Kidney epithelial cell (primary cell): ENCODE measurements at regions not wholly inside any gene's neighbourhood (a gene's known extent, or its start where the extent isn't known, plus 50 kb on each side); places are given as distances from the start of the nearest gene placed in this dataset.

ENCODE experiments used
- DNase-seq: peaks from one replicate; pipeline ENCODE4 v3.0.0-alpha.2; 2010; ENCODE audit warnings: low read depth
- H3K27me3 ChIP-seq: 2 replicates; pipeline ENCODE4 v1.6.0; 2011; ENCODE audit warnings: low read length; ENCODE audit not compliant: control insufficient read depth, insufficient read depth
- H3K36me3 ChIP-seq: 2 replicates; pipeline ENCODE4 v1.5.1; 2011; ENCODE audit warnings: low read length; ENCODE audit not compliant: control insufficient read depth, insufficient read depth
- H3K4me3 ChIP-seq: 2 replicates; pipeline ENCODE4 v1.5.1; 2011; ENCODE audit warnings: low read depth, mild to moderate bottlenecking, control low read depth, low read length
- TF ChIP-seq, protein P1 (sequence below): IDR thresholded peaks from 2 replicates; pipeline ENCODE4 v1.5.1; 2011; ENCODE audit warnings: mild to moderate bottlenecking, moderate library complexity, low read length, control low read depth, inconsistent platforms; ENCODE audit not compliant: insufficient read depth, poor library complexity, severe bottlenecking

- Histone ChIP-seq H3K36me3 (no peaks in the 10 kb centered on the region), H3K4me3 (no peak overlapping the region), H3K27me3 (no peaks in the 10 kb centered on the region)
- DNase-seq: no peak
- TF ChIP-seq, protein P1, sequence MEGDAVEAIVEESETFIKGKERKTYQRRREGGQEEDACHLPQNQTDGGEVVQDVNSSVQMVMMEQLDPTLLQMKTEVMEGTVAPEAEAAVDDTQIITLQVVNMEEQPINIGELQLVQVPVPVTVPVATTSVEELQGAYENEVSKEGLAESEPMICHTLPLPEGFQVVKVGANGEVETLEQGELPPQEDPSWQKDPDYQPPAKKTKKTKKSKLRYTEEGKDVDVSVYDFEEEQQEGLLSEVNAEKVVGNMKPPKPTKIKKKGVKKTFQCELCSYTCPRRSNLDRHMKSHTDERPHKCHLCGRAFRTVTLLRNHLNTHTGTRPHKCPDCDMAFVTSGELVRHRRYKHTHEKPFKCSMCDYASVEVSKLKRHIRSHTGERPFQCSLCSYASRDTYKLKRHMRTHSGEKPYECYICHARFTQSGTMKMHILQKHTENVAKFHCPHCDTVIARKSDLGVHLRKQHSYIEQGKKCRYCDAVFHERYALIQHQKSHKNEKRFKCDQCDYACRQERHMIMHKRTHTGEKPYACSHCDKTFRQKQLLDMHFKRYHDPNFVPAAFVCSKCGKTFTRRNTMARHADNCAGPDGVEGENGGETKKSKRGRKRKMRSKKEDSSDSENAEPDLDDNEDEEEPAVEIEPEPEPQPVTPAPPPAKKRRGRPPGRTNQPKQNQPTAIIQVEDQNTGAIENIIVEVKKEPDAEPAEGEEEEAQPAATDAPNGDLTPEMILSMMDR: no peak
Measured at GRCh38 chr11:127274328-127274676, 273.7 kb upstream of the KIRREL3 start.

DNA sequence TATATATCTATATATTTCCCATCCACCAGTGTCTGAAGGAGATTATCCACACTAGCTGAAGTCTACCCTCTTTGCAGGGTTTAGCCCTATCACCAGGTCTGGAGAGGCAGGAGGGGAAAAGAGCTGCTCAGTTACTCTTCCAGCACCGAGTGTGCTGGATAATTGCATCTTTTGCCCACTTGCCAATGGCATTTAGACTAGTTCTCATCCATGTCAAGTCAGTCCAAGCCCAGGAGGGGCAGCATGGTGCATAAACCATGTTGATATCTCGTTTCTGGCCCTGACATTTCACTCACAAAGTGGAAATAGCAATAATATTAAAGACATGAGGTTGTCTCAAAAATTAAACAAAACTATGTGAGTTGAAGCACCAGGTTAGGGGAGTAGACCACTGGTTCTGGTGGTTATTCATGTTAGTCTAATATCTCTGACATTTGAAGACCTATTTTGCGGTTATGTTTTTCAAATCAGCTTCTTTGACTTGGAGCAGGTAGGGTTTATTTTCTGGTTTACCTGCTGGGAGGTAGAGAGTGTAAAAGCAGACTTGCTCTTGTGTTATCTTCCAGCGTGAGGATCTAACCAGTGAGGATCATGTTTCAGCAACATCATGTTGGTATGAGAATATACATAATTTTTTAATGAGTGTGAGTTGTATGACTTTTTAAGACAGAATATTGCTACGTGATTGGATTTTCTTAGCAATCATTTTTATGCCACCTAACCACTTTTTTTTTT is 273.2 kb upstream of the KIRREL3 start:
- TF ChIP-seq, protein P1: no peak
- no peak for DNase-seq

DNA sequence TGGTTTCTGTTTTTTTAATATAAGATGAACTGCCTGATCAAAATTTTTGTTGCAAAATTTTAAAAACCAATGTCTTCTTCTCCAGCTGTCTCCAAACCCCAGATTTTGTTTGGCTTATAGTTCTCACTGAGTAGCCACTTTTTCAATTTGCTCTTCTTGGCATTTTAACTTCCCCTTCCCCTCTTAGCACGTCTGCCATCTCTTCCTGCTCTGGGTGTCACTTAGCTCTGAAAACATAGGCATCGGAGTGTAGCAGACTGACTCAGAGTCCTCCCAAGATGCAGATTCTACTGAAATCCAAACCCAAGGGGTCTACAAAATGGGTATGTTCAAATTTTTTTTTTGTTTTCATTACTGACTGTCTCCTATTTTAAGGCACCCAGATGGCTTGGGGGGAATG is 270.3 kb upstream of the KIRREL3 start:
- TF ChIP-seq, protein P1: no peak
- no peak for DNase-seq
- H3K36me3 ChIP-seq: no peaks in the 10 kb centered on the region
- no peak overlapping the region for H3K4me3 ChIP-seq
- H3K27me3 ChIP-seq: no peaks in the 10 kb centered on the region

More for the DNA sequence above, 273.2 kb upstream of the KIRREL3 start:
- H3K36me3 ChIP-seq: no peaks in the 10 kb centered on the region
- H3K27me3 ChIP-seq: no peaks in the 10 kb centered on the region
- no peak overlapping the region for H3K4me3 ChIP-seq

DNA sequence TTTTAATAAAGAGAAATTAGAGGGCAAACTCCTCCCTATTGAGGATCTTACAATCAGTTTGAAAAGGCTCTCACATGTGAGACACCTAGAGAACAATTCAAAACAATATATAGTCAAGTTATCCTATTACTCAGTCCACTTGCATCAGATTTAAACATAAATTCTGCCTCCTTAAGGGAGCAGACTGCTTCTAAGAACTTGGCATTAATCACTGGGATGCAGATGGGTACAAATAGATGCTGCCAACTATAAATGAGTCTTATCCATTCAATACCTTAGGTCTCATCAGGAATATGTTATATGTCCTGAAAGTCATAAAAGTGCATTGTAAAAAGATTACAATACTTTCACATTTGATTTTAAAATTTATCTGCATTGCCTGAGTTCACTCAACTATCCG is 269.3 kb upstream of the KIRREL3 start:
- Histone ChIP-seq H3K27me3 (no peaks in the 10 kb centered on the region), H3K36me3 (no peaks in the 10 kb centered on the region), H3K4me3 (no peak overlapping the region)
- TF ChIP-seq, protein P1: no peak
- no peak for DNase-seq

GRCh38 chr11:127268932-127269331 is 268.4 kb upstream of the KIRREL3 start:
- no peaks in the 10 kb centered on the region for H3K27me3 ChIP-seq
- no peak overlapping the region for H3K4me3 ChIP-seq
- TF ChIP-seq, protein P1: no peak
- no peaks in the 10 kb centered on the region for H3K36me3 ChIP-seq
- no peak for DNase-seq

- Histone ChIP-seq H3K27me3 (no peaks in the 10 kb centered on the region), H3K4me3 (no peak overlapping the region), H3K36me3 (no peaks in the 10 kb centered on the region)
- no peak for DNase-seq
- TF ChIP-seq, protein P1: no peak
Measured at GRCh38 chr11:127268521-127268920, 268.0 kb upstream of the KIRREL3 start.
